ENCODE measurements at regions not wholly inside any gene's neighbourhood (a gene's known extent, or its start where the extent isn't known, plus 50 kb on each side); places are given as distances from the start of the nearest gene placed in this dataset.

DNA sequence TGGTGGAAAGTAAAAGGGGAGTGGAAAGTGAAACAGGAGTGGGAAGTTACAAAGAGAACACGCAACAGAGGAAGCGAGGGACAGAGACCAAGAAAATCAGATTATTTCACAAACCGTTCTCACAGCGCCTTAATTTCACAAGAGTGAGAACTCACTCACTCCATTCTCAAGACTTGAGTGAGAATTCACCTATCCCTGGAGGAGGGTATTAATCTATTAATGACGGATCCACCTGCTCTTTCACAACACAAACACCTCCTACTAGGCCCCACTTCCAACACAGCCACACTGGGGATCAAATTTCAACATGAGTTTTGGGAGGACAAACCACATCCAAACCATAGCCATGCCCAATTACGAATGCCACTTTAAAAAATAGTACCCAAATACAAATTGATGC is 297.6 kb downstream of the GPAM start:
- intact Hi-C loops (cut with DNase I), result no loop called here
- Histone ChIP-seq H3K27ac (no peak overlapping the region), H3K36me3 (no peaks in the 10 kb centered on the region), H3K4me1 (no peaks in the 10 kb centered on the region), H3K4me3 (no peak overlapping the region), H3K27me3 (no peaks in the 10 kb centered on the region), H3K9me3 (no peaks in the 10 kb centered on the region)
- TF ChIP-seq CTCF (IDR thresholded peaks at IDR 0.05), result no peak
- DNase-seq (no peak), ATAC-seq (no peak)

DNA sequence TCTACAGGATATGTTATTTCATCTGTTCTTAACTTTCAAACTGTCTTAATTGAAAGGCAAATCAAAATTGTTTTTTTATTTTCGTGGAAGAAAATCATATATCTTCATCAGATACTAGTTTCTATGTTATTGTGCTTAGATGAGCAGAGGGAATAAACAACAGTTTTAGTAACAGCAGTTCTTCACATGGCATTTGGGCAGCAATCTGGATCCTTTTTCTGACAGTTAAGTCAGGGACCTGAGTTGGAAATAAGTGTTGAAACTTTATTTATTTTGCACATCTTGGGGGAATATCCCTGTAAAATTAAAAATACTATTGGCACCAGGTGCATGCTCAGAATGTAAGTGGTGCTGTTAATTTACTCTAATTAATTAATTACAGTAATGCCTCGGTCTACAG is 296.3 kb downstream of the GPAM start:
- no peaks in the 10 kb centered on the region for H3K27me3 ChIP-seq
- no peaks in the 10 kb centered on the region for H3K9me3 ChIP-seq
- TF ChIP-seq CTCF (IDR thresholded peaks at IDR 0.05), result no peak
- ATAC-seq (no peak), DNase-seq (no peak)
- no peak overlapping the region for H3K27ac ChIP-seq
- intact Hi-C loops (cut with DNase I), result no loop called here
- H3K36me3 ChIP-seq, result no peaks in the 10 kb centered on the region
- H3K4me1 ChIP-seq, result no peaks in the 10 kb centered on the region
- no peak overlapping the region for H3K4me3 ChIP-seq

DNA sequence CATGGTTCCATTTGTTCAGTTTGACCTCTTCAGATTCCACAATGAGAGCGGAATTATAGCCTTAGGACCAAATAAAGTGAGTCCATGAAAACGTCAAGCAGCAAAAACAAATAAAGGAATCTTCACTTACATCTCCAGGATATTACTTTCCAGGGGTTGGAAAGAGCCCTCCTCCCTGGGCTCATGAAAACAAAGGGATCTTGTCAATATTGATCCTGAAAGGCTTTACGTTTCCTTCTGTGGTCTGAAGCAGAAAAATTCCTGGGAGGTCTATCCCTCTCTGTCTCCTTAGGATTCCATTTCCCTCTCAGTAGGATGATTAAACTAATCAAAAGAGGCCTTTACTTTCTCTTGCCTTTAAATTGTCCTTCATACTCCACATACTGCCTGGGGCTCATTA is 293.5 kb downstream of the GPAM start:
- DNase-seq (no peak), ATAC-seq (no peak)
- H3K9me3 ChIP-seq, result no peaks in the 10 kb centered on the region
- no peaks in the 10 kb centered on the region for H3K36me3 ChIP-seq
- intact Hi-C loops (cut with DNase I), result no loop called here
- TF ChIP-seq CTCF (IDR thresholded peaks at IDR 0.05), result no peak
- H3K4me3 ChIP-seq, result no peak overlapping the region
- H3K27me3 ChIP-seq, result no peaks in the 10 kb centered on the region
- no peak overlapping the region for H3K27ac ChIP-seq
- no peaks in the 10 kb centered on the region for H3K4me1 ChIP-seq

GRCh38 chr10:111916011-111916410 is 267.6 kb downstream of the GPAM start:
- H3K4me3 ChIP-seq, result no peak overlapping the region
- TF ChIP-seq CTCF (IDR thresholded peaks at IDR 0.05), result no peak
- no peak for ATAC-seq

GRCh38 chr10:111921821-111922220 is 261.7 kb downstream of the GPAM start:
- no peaks in the 10 kb centered on the region for H3K9me3 ChIP-seq
- ATAC-seq (no peak), DNase-seq (no peak)
- no peak for TF ChIP-seq CTCF (IDR thresholded peaks at IDR 0.05)
- no peaks in the 10 kb centered on the region for H3K36me3 ChIP-seq
- intact Hi-C loops (cut with DNase I), result no loop called here
- H3K27me3 ChIP-seq, result no peaks in the 10 kb centered on the region
- no peaks in the 10 kb centered on the region for H3K4me1 ChIP-seq
- no peak overlapping the region for H3K27ac ChIP-seq
- no peak overlapping the region for H3K4me3 ChIP-seq

More at GRCh38 chr10:111916011-111916410, 267.6 kb downstream of the GPAM start:
- intact Hi-C loops (cut with DNase I), result no loop called here
- no peak overlapping the region for H3K27ac ChIP-seq
- H3K36me3 ChIP-seq, result no peaks in the 10 kb centered on the region
- no peaks in the 10 kb centered on the region for H3K4me1 ChIP-seq
- H3K27me3 ChIP-seq, result no peaks in the 10 kb centered on the region
- no peak for DNase-seq
- H3K9me3 ChIP-seq, result no peaks in the 10 kb centered on the region
